ENCODE measurements at regions not wholly inside any gene's neighbourhood (a gene's known extent, or its start where the extent isn't known, plus 50 kb on each side); places are given as distances from the start of the nearest gene placed in this dataset.

GRCh38 chr3:147616998-147617619, 207.9 kb downstream of the ZIC1 start:
- no peaks in the 10 kb centered on the region for H3K4me1 Mint-ChIP-seq

GRCh38 chr3:147618691-147619090, 209.5 kb downstream of the ZIC1 start:
- Mint-ChIP-seq H3K4me3 (no peak overlapping the region), H3K27me3 (no peaks in the 10 kb centered on the region), H3K36me3 (no peaks in the 10 kb centered on the region), H3K9me3 (no peaks in the 10 kb centered on the region), H3K4me1 (no peaks in the 10 kb centered on the region), H3K27ac (no peak overlapping the region)
- POLR2A ChIA-PET = no interaction called here
- DNase-seq = no peak
- ATAC-seq (ENCODE audit: low read depth) = no peak

More at GRCh38 chr3:147616998-147617619, 207.9 kb downstream of the ZIC1 start:
- Mint-ChIP-seq H3K27ac (no peak overlapping the region), H3K27me3 (no peaks in the 10 kb centered on the region), H3K4me3 (no peak overlapping the region), H3K36me3 (no peaks in the 10 kb centered on the region), H3K9me3 (no peaks in the 10 kb centered on the region)
- ATAC-seq (ENCODE audit: low read depth) = no peak
- POLR2A ChIA-PET = no interaction called here
- DNase-seq = no peak

- Mint-ChIP-seq H3K9me3 (no peaks in the 10 kb centered on the region), H3K27me3 (no peaks in the 10 kb centered on the region), H3K27ac (no peak overlapping the region), H3K36me3 (no peaks in the 10 kb centered on the region), H3K4me1 (no peaks in the 10 kb centered on the region), H3K4me3 (no peak overlapping the region)
- ATAC-seq (ENCODE audit: low read depth) = no peak
- POLR2A ChIA-PET = no interaction called here
- no peak for DNase-seq
These were observed 210.9 kb downstream of the ZIC1 start for GRCh38 chr3:147619921-147620560.

- DNase-seq (no peak), ATAC-seq (ENCODE audit: low read depth) (no peak)
- H3K27me3 Mint-ChIP-seq = no peaks in the 10 kb centered on the region
- no peaks in the 10 kb centered on the region for H3K36me3 Mint-ChIP-seq
- POLR2A ChIA-PET = no interaction called here
- no peak overlapping the region for H3K4me3 Mint-ChIP-seq
- no peaks in the 10 kb centered on the region for H3K9me3 Mint-ChIP-seq
- no peaks in the 10 kb centered on the region for H3K4me1 Mint-ChIP-seq
- H3K27ac Mint-ChIP-seq = no peak overlapping the region
These were observed 211.7 kb downstream of the ZIC1 start for GRCh38 chr3:147620906-147621305.

- no peak overlapping the region for H3K27ac Mint-ChIP-seq
- H3K4me1 Mint-ChIP-seq = no peaks in the 10 kb centered on the region
- POLR2A ChIA-PET = no interaction called here
- H3K27me3 Mint-ChIP-seq = no peaks in the 10 kb centered on the region
- no peak for ATAC-seq (ENCODE audit: low read depth)
- H3K36me3 Mint-ChIP-seq = no peaks in the 10 kb centered on the region
- no peak for DNase-seq
- H3K9me3 Mint-ChIP-seq = peaks cover 1% of the 10 kb centered on the region
- no peak overlapping the region for H3K4me3 Mint-ChIP-seq
These were observed 221.8 kb downstream of the ZIC1 start for GRCh38 chr3:147630921-147631415.

- Mint-ChIP-seq H3K4me1 (no peaks in the 10 kb centered on the region), H3K9me3 (peaks cover 4% of the 10 kb centered on the region), H3K4me3 (no peak overlapping the region), H3K27ac (no peak overlapping the region), H3K36me3 (no peaks in the 10 kb centered on the region), H3K27me3 (no peaks in the 10 kb centered on the region)
- DNase-seq (no peak), ATAC-seq (ENCODE audit: low read depth) (no peak)
- POLR2A ChIA-PET = no interaction called here
These were observed 231.6 kb downstream of the ZIC1 start for GRCh38 chr3:147640781-147641180.

GRCh38 chr3:147645761-147646160, 236.6 kb downstream of the ZIC1 start:
- no peaks in the 10 kb centered on the region for H3K4me1 Mint-ChIP-seq
- H3K27ac Mint-ChIP-seq = no peak overlapping the region
- H3K9me3 Mint-ChIP-seq = peaks cover 2% of the 10 kb centered on the region
- DNase-seq (no peak), ATAC-seq (ENCODE audit: low read depth) (no peak)
- H3K27me3 Mint-ChIP-seq = no peaks in the 10 kb centered on the region
- H3K4me3 Mint-ChIP-seq = no peak overlapping the region
- POLR2A ChIA-PET = no interaction called here
- H3K36me3 Mint-ChIP-seq = no peaks in the 10 kb centered on the region

- H3K27ac Mint-ChIP-seq = no peak overlapping the region
- DNase-seq (no peak), ATAC-seq (ENCODE audit: low read depth) (no peak)
- H3K4me1 Mint-ChIP-seq = no peaks in the 10 kb centered on the region
- POLR2A ChIA-PET = no interaction called here
- no peak overlapping the region for H3K4me3 Mint-ChIP-seq
- no peaks in the 10 kb centered on the region for H3K36me3 Mint-ChIP-seq
- H3K27me3 Mint-ChIP-seq = no peaks in the 10 kb centered on the region
- peaks cover 3% of the 10 kb centered on the region for H3K9me3 Mint-ChIP-seq
These were observed 240.3 kb downstream of the ZIC1 start for GRCh38 chr3:147649475-147649874.

GRCh38 chr3:147651107-147651778, 242.1 kb downstream of the ZIC1 start:
- DNase-seq (no peak), ATAC-seq (ENCODE audit: low read depth) (no peak)
- POLR2A ChIA-PET = no interaction called here
- Mint-ChIP-seq H3K27ac (no peak overlapping the region), H3K4me1 (no peaks in the 10 kb centered on the region), H3K4me3 (no peak overlapping the region), H3K27me3 (no peaks in the 10 kb centered on the region), H3K36me3 (no peaks in the 10 kb centered on the region), H3K9me3 (peaks cover 3% of the 10 kb centered on the region)

GRCh38 chr3:147652651-147653366, 243.6 kb downstream of the ZIC1 start:
- ATAC-seq (ENCODE audit: low read depth) (no peak), DNase-seq (no peak)
- H3K9me3 Mint-ChIP-seq = peaks cover 3% of the 10 kb centered on the region
- POLR2A ChIA-PET = no interaction called here
- H3K27me3 Mint-ChIP-seq = no peaks in the 10 kb centered on the region
- H3K27ac Mint-ChIP-seq = no peak overlapping the region
- H3K4me1 Mint-ChIP-seq = no peaks in the 10 kb centered on the region
- H3K4me3 Mint-ChIP-seq = no peak overlapping the region
- H3K36me3 Mint-ChIP-seq = no peaks in the 10 kb centered on the region

GRCh38 chr3:147653367-147653923, 244.3 kb downstream of the ZIC1 start:
- ATAC-seq (ENCODE audit: low read depth) (no peak), DNase-seq (no peak)
- Mint-ChIP-seq H3K27me3 (no peaks in the 10 kb centered on the region), H3K36me3 (no peaks in the 10 kb centered on the region), H3K27ac (no peak overlapping the region), H3K4me3 (no peak overlapping the region), H3K9me3 (peaks cover 3% of the 10 kb centered on the region), H3K4me1 (no peaks in the 10 kb centered on the region)
- POLR2A ChIA-PET = no interaction called here

GRCh38 chr3:147654827-147655226, 245.7 kb downstream of the ZIC1 start:
- Mint-ChIP-seq H3K9me3 (peaks cover 1% of the 10 kb centered on the region), H3K36me3 (no peaks in the 10 kb centered on the region), H3K4me3 (no peak overlapping the region), H3K27ac (no peak overlapping the region), H3K4me1 (no peaks in the 10 kb centered on the region), H3K27me3 (no peaks in the 10 kb centered on the region)
- DNase-seq = no peak
- no peak for ATAC-seq (ENCODE audit: low read depth)
- POLR2A ChIA-PET = no interaction called here

GRCh38 chr3:147655236-147655635, 246.1 kb downstream of the ZIC1 start:
- H3K27ac Mint-ChIP-seq = no peak overlapping the region
- POLR2A ChIA-PET = no interaction called here

More at GRCh38 chr3:147655236-147655635, 246.1 kb downstream of the ZIC1 start:
- no peak for DNase-seq
- ATAC-seq (ENCODE audit: low read depth) = no peak
- Mint-ChIP-seq H3K4me1 (no peaks in the 10 kb centered on the region), H3K27me3 (no peaks in the 10 kb centered on the region), H3K4me3 (no peak overlapping the region), H3K36me3 (no peaks in the 10 kb centered on the region), H3K9me3 (peaks cover 1% of the 10 kb centered on the region)

Data from activated naive CD8-positive, alpha-beta T cell treated with anti-CD3 and anti-CD28 coated beads, Interleukin-2, amount 10 ng/mL, durations not matched to agents 7 days and 5 days (primary cell).